ENCODE measurements at regions not wholly inside any gene's neighbourhood (a gene's known extent, or its start where the extent isn't known, plus 50 kb on each side); places are given as distances from the start of the nearest gene placed in this dataset.

- no peak for TF ChIP-seq CTCF (IDR thresholded peaks at IDR 0.05)
- no peak for TF ChIP-seq POLR2A (IDR thresholded peaks at IDR 0.05)
Observed at GRCh38 chr18:51458861-51459260, 261.4 kb upstream of the MEX3C start.
